GM21515 (cell line): ENCODE measurements at regions not wholly inside any gene's neighbourhood (a gene's known extent, or its start where the extent isn't known, plus 50 kb on each side); places are given as distances from the start of the nearest gene placed in this dataset.
"Not testable (repeated sequence)": the region's sequence is repeated elsewhere in the genome, so short reads cannot be mapped to it uniquely, and the experiment has no call there.

ENCODE experiments used
- ATAC-seq: cut with Tn5 transposase; IDR thresholded peaks from one replicate; pipeline ENCODE4 v1.9.1; 2021; ENCODE audit not compliant: unreplicated experiment

GRCh38 chr10:29828956-29829355, 194.2 kb upstream of the SVIL start:
- no peak for ATAC-seq

- ATAC-seq, result no peak
Observed at GRCh38 chr10:29828440-29828894, 193.7 kb upstream of the SVIL start.

GRCh38 chr10:29827512-29827911, 192.7 kb upstream of the SVIL start:
- ATAC-seq, result no peak

- no peak for ATAC-seq
Observed at GRCh38 chr10:29826801-29827450, 192.2 kb upstream of the SVIL start.

GRCh38 chr10:29826221-29826620, 191.4 kb upstream of the SVIL start:
- no peak for ATAC-seq

GRCh38 chr10:29823553-29824080, 188.8 kb upstream of the SVIL start:
- no peak for ATAC-seq

- no peak for ATAC-seq
Observed at GRCh38 chr10:29820890-29821461, 186.2 kb upstream of the SVIL start.

- no peak for ATAC-seq
Observed at GRCh38 chr10:29816801-29817558, 182.2 kb upstream of the SVIL start.

GRCh38 chr10:29815572-29815971, 180.8 kb upstream of the SVIL start:
- ATAC-seq, result no peak

GRCh38 chr10:29811751-29812427, 177.1 kb upstream of the SVIL start:
- ATAC-seq, result no peak

GRCh38 chr10:29810816-29811215, 176.0 kb upstream of the SVIL start:
- ATAC-seq, result no peak

GRCh38 chr10:29810231-29810630, 175.5 kb upstream of the SVIL start:
- ATAC-seq, result not testable (repeated sequence)

GRCh38 chr10:29809383-29809782, 174.6 kb upstream of the SVIL start:
- no peak for ATAC-seq

GRCh38 chr10:29807163-29807806, 172.5 kb upstream of the SVIL start:
- no peak for ATAC-seq

GRCh38 chr10:29806350-29806788, 171.6 kb upstream of the SVIL start:
- ATAC-seq, result no peak

GRCh38 chr10:29805134-29805723, 170.5 kb upstream of the SVIL start:
- ATAC-seq, result no peak

GRCh38 chr10:29804025-29804852, 169.5 kb upstream of the SVIL start:
- ATAC-seq, result no peak

- no peak for ATAC-seq
Observed at GRCh38 chr10:29802171-29802570, 167.4 kb upstream of the SVIL start.

GRCh38 chr10:29798921-29799690, 164.3 kb upstream of the SVIL start:
- no peak for ATAC-seq
